Stimulated activated naive B cell treated with anti-CD40 and anti-IgM and Interleukin-4, amounts not matched to agents 10 μg/mL and 1 μg/mL and 100 μg/mL, for 72 hours (primary cell): ENCODE measurements at regions not wholly inside any gene's neighbourhood (a gene's known extent, or its start where the extent isn't known, plus 50 kb on each side); places are given as distances from the start of the nearest gene placed in this dataset.

Experiments used
- ATAC-seq, 2 donors: fragments of 150-1000 bp; cut with Tn5 transposase; replicated peaks; 2 replicates each; pipeline ENCODE4 v1.10.0; 2021; ENCODE audit warnings: moderate library complexity in 1 of 2
- DNase-seq: peaks from one replicate; pipeline ENCODE4 v3.0.0; 2021
- H3K27ac Mint-ChIP-seq: one replicate; pipeline ENCODE4 v1.8.0; 2022; ENCODE audit warnings: mild to moderate bottlenecking, mixed read lengths
- H3K27me3 Mint-ChIP-seq, 2 donors: one replicate each; pipeline ENCODE4 v1.8.0; 2022; ENCODE audit warnings: mixed read lengths in 2 of 2
- H3K36me3 Mint-ChIP-seq, 2 donors: one replicate each; pipeline ENCODE4 v1.8.0; 2022; ENCODE audit warnings: mixed read lengths in 2 of 2, mild to moderate bottlenecking in 1 of 2
- H3K4me1 Mint-ChIP-seq, 2 donors: one replicate each; pipeline ENCODE4 v1.8.0; 2022; ENCODE audit warnings: mixed read lengths in 2 of 2, mild to moderate bottlenecking in 1 of 2
- H3K4me3 Mint-ChIP-seq, 2 donors: one replicate each; pipeline ENCODE4 v1.8.0; 2022; ENCODE audit warnings: mild to moderate bottlenecking in 2 of 2, mixed read lengths in 2 of 2, moderate library complexity in 1 of 2
- H3K9me3 Mint-ChIP-seq, 2 donors: one replicate each; pipeline ENCODE4 v1.8.0; 2022; ENCODE audit warnings: mixed read lengths in 2 of 2, mild to moderate bottlenecking in 1 of 2

- Mint-ChIP-seq H3K4me3 (no peak overlapping the region), H3K27ac (no peak overlapping the region), H3K4me1 (no peaks in the 10 kb centered on the region), H3K36me3 (no peaks in the 10 kb centered on the region), H3K9me3 (no peaks in the 10 kb centered on the region), H3K27me3 (peaks cover 6 to 8% of the 10 kb centered on the region in 2 donors)
- ATAC-seq (no peak), DNase-seq (no peak)
Measured at GRCh38 chr1:96995351-96995750, 273.8 kb downstream of the PTBP2 start.

DNA sequence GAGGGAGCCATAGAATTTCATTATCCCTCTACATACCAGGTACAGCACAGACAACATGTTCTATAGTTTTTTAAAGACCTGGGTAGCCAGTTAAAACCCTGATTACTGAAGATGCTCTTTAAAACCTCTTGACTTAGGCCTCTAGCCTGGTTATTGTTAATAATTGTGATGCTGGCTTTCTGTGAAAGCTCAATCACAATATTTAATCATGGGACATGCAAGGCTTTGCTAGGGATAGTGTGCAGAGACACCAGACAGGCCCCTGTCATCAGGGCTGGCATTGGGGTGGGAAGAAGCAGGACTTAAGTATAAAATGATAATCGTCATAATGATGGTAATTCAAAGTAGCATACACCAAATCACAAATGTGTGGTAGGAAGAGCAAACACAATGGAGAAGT is 274.4 kb downstream of the PTBP2 start:
- ATAC-seq (no peak), DNase-seq (no peak)
- Mint-ChIP-seq H3K27me3 (peaks cover 6 to 8% of the 10 kb centered on the region in 2 donors), H3K36me3 (no peaks in the 10 kb centered on the region), H3K4me3 (no peak overlapping the region), H3K27ac (no peak overlapping the region), H3K9me3 (no peaks in the 10 kb centered on the region), H3K4me1 (no peaks in the 10 kb centered on the region)

DNA sequence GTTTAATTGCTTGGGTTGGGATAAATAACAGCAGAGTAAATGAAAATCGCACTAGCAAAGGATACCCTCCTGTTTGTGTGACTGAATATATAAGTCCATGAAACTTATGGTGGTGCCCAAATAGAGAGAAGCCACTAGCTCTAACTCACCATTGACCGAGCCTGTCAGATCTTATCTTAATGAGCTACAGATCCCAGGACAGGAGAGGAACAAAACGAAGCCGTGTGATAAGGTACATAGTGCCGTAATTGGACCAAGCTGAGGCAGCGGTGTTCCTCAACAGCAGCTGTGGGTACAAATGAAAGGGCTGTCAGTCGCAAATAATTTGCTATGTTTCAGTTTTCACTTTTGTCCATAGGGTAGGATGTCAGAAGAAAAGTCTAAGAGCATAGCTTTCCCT is 276.1 kb downstream of the PTBP2 start:
- DNase-seq (no peak), ATAC-seq (no peak)
- Mint-ChIP-seq H3K27me3 (peaks cover 0 to 3% of the 10 kb centered on the region in 2 donors), H3K4me1 (no peaks in the 10 kb centered on the region), H3K27ac (no peak overlapping the region), H3K9me3 (no peaks in the 10 kb centered on the region), H3K36me3 (no peaks in the 10 kb centered on the region), H3K4me3 (no peak overlapping the region)

GRCh38 chr1:96998466-96998865 is 276.9 kb downstream of the PTBP2 start:
- no peaks in the 10 kb centered on the region for H3K9me3 Mint-ChIP-seq
- H3K27me3 Mint-ChIP-seq, result peaks cover 0 to 3% of the 10 kb centered on the region in 2 donors
- ATAC-seq (no peak), DNase-seq (no peak)
- no peaks in the 10 kb centered on the region for H3K36me3 Mint-ChIP-seq
- no peak overlapping the region for H3K4me3 Mint-ChIP-seq
- H3K27ac Mint-ChIP-seq, result no peak overlapping the region
- no peaks in the 10 kb centered on the region for H3K4me1 Mint-ChIP-seq

DNA sequence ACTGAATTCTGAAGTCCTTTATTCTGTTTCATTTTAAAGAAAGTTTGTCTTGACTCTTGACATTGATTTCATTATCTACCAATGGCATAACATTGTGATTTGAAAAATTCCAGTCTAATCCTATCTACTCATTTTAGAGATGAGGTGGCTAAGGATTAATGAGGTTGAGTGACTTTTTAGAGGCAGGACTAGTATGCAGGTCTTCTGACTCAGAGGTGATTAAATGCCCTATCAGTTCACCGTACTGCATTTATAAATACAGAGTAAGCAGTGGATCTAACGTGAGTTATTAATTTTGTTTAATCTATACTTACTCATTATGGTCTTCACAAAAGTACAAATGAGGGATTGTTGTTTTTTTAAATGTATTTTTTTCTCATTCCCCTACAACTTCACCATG is 277.6 kb downstream of the PTBP2 start:
- H3K27ac Mint-ChIP-seq, result no peak overlapping the region
- H3K36me3 Mint-ChIP-seq, result no peaks in the 10 kb centered on the region
- H3K9me3 Mint-ChIP-seq, result no peaks in the 10 kb centered on the region
- no peak overlapping the region for H3K4me3 Mint-ChIP-seq
- peaks cover 3 to 5% of the 10 kb centered on the region in 2 donors for H3K27me3 Mint-ChIP-seq
- H3K4me1 Mint-ChIP-seq, result no peaks in the 10 kb centered on the region
- ATAC-seq (no peak), DNase-seq (no peak)

GRCh38 chr1:97004054-97004453 is 282.5 kb downstream of the PTBP2 start:
- H3K27ac Mint-ChIP-seq, result no peak overlapping the region
- H3K36me3 Mint-ChIP-seq, result no peaks in the 10 kb centered on the region
- no peaks in the 10 kb centered on the region for H3K9me3 Mint-ChIP-seq
- H3K4me3 Mint-ChIP-seq, result no peak overlapping the region
- ATAC-seq, result no peak
- peaks cover 0 to 6% of the 10 kb centered on the region in 2 donors for H3K27me3 Mint-ChIP-seq
- no peak for DNase-seq
- H3K4me1 Mint-ChIP-seq, result no peaks in the 10 kb centered on the region

GRCh38 chr1:97004743-97005142 is 283.2 kb downstream of the PTBP2 start:
- ATAC-seq (no peak), DNase-seq (no peak)
- Mint-ChIP-seq H3K27me3 (peaks cover 0 to 6% of the 10 kb centered on the region in 2 donors), H3K36me3 (no peaks in the 10 kb centered on the region), H3K4me1 (no peaks in the 10 kb centered on the region), H3K9me3 (no peaks in the 10 kb centered on the region), H3K4me3 (no peak overlapping the region), H3K27ac (no peak overlapping the region)

DNA sequence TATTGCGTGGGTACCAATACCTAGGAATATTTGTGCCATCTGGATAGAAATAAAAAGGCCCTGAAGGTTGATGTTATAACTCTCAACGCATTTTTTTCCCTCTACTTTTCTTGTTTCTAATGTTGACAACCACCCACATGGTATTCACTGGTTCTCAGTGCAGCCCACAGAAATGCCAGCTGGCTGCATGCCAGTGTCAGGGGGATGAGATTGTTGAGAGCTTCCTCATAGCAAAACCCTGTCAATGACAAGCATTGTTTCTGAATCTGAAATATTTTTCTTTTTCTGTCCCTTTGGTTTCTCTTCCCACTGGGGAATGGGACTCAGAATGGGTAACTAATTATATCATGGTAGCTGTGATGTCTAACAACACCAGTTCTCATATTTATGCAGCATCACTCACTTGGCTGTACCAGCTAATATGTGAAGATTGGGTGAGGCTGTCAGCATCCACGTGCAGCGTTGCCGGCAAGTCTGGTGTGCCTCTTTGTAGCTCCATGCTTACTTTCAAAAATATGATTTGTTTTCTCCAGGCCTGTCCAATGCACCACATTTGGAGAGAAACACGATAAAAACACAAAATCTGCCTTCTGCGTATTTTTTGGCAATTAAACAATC is 284.6 kb downstream of the PTBP2 start:
- DNase-seq (no peak), ATAC-seq (no peak)
- H3K4me3 Mint-ChIP-seq, result no peak overlapping the region
- no peaks in the 10 kb centered on the region for H3K36me3 Mint-ChIP-seq
- H3K27ac Mint-ChIP-seq, result no peak overlapping the region
- no peaks in the 10 kb centered on the region for H3K9me3 Mint-ChIP-seq
- H3K27me3 Mint-ChIP-seq, result peaks cover 0 to 6% of the 10 kb centered on the region in 2 donors
- H3K4me1 Mint-ChIP-seq, result no peaks in the 10 kb centered on the region

- no peaks in the 10 kb centered on the region for H3K9me3 Mint-ChIP-seq
- H3K36me3 Mint-ChIP-seq, result no peaks in the 10 kb centered on the region
- peaks cover 0 to 6% of the 10 kb centered on the region in 2 donors for H3K27me3 Mint-ChIP-seq
- H3K4me1 Mint-ChIP-seq, result no peaks in the 10 kb centered on the region
- DNase-seq, result no peak
- ATAC-seq, result no peak
- H3K27ac Mint-ChIP-seq, result no peak overlapping the region
- no peak overlapping the region for H3K4me3 Mint-ChIP-seq
Measured at GRCh38 chr1:97007840-97008604, 286.4 kb downstream of the PTBP2 start.

DNA sequence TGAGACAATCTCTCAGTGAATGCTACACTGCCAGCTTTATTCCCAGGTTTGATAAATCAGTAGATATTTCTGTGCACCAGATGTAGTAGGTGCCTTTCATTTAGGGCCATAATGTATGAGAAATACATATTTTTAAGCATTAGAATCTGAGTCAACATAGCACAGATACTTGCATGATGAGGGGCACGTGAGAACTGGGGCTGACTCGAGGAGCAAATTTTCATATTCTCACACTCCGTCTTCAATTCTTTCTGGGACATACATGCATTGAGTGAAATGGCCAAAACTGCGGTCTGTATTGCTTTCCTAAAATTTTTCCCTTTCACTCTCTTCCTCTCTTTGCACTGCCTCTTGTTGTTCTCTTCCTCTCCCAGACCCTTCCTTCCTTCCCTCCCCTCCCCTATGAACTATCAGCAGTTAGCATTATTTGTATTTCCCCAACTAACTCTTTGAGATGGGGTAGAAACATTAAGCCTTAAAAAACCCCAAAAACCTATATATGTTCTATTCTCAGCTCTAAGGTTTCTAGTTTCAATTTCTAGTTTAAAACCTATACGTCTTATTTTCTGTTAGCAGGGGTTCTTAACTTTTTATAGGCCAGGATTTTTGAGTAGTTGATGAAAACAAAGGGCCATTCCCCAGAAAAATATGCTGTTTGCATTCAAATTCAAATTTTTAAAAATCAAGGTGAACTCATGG is 289.1 kb downstream of the PTBP2 start:
- Mint-ChIP-seq H3K27me3 (no peaks in the 10 kb centered on the region), H3K4me3 (no peak overlapping the region), H3K27ac (no peak overlapping the region), H3K4me1 (no peaks in the 10 kb centered on the region), H3K36me3 (no peaks in the 10 kb centered on the region), H3K9me3 (no peaks in the 10 kb centered on the region)
- DNase-seq (no peak), ATAC-seq (no peak)

GRCh38 chr1:97013136-97013535 is 291.6 kb downstream of the PTBP2 start:
- DNase-seq (no peak), ATAC-seq (no peak)
- Mint-ChIP-seq H3K27ac (no peak overlapping the region), H3K4me3 (no peak overlapping the region), H3K4me1 (no peaks in the 10 kb centered on the region), H3K36me3 (no peaks in the 10 kb centered on the region), H3K27me3 (no peaks in the 10 kb centered on the region), H3K9me3 (no peaks in the 10 kb centered on the region)

DNA sequence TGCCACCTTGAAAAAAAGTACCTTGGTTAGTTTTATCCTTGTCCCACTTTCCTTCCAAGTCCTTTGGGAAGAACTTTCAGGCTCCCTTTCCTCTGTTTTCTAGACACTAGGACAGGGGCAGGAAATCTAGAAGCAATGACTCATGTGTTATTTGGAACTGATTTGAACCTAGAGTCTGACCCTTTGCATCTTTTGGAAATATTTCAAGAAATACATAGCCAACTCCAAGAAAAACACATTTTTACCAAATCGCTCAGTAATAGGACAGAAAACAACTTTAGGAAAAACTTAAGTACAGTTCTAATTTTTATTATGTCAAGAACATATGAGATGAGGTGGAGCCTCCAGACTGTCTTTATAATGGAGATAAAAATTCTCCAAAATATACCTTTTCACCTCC is 292.4 kb downstream of the PTBP2 start:
- no peaks in the 10 kb centered on the region for H3K36me3 Mint-ChIP-seq
- ATAC-seq (no peak), DNase-seq (no peak)
- H3K27me3 Mint-ChIP-seq, result peaks cover 0 to 5% of the 10 kb centered on the region in 2 donors
- no peaks in the 10 kb centered on the region for H3K4me1 Mint-ChIP-seq
- no peaks in the 10 kb centered on the region for H3K9me3 Mint-ChIP-seq
- H3K27ac Mint-ChIP-seq, result no peak overlapping the region
- H3K4me3 Mint-ChIP-seq, result no peak overlapping the region

- H3K9me3 Mint-ChIP-seq, result no peaks in the 10 kb centered on the region
- no peaks in the 10 kb centered on the region for H3K4me1 Mint-ChIP-seq
- no peak overlapping the region for H3K27ac Mint-ChIP-seq
Measured at GRCh38 chr1:97014426-97014825, 292.8 kb downstream of the PTBP2 start.

GRCh38 chr1:97017895-97018294 is 296.3 kb downstream of the PTBP2 start:
- H3K27me3 Mint-ChIP-seq, result peaks cover 0 to 12% of the 10 kb centered on the region in 2 donors
- no peaks in the 10 kb centered on the region for H3K4me1 Mint-ChIP-seq
- no peak overlapping the region for H3K4me3 Mint-ChIP-seq
- no peak overlapping the region for H3K27ac Mint-ChIP-seq
- no peak for DNase-seq
- no peaks in the 10 kb centered on the region for H3K9me3 Mint-ChIP-seq
- ATAC-seq, result no peak
- no peaks in the 10 kb centered on the region for H3K36me3 Mint-ChIP-seq

More at GRCh38 chr1:97014426-97014825, 292.8 kb downstream of the PTBP2 start:
- DNase-seq (no peak), ATAC-seq (no peak)
- Mint-ChIP-seq H3K4me3 (no peak overlapping the region), H3K36me3 (no peaks in the 10 kb centered on the region), H3K27me3 (peaks cover 0 to 10% of the 10 kb centered on the region in 2 donors)
